Fibroblast of upper back skin (primary cell): ENCODE measurements at regions not wholly inside any gene's neighbourhood (a gene's known extent, or its start where the extent isn't known, plus 50 kb on each side); places are given as distances from the start of the nearest gene placed in this dataset.

Experiments used
- DNase-seq: peaks from one replicate; pipeline ENCODE4 v3.0.0-alpha.2; 2013

- no peak for DNase-seq
Measured at GRCh38 chr1:103344930-103345329, 180.6 kb upstream of the RNPC3 start.

DNA sequence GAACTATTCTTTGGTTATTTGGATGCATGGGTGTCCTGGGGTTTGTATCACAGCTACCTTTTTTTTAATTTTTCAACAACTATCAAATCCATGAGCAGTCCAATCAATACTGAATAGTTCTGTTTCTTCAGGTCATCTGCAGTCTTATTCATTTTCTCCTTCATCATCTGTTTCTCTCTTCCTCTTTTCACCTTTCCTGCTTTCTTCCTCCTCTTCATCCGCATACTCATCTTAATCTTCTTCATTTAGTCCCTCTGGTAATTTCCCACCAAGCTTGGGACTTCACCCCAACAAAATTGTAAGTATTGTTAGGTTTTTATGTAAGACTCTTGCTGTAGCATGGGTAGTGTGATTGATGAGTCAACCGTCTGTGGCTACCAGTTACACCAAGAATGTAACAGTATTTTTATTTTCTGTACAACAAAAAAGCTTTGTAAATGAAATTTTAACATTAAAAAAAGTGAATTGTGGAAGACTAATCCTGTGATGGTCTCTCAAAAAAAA lies 184.1 kb upstream of the RNPC3 start:
- DNase-seq, result peak; percentile 8

DNA sequence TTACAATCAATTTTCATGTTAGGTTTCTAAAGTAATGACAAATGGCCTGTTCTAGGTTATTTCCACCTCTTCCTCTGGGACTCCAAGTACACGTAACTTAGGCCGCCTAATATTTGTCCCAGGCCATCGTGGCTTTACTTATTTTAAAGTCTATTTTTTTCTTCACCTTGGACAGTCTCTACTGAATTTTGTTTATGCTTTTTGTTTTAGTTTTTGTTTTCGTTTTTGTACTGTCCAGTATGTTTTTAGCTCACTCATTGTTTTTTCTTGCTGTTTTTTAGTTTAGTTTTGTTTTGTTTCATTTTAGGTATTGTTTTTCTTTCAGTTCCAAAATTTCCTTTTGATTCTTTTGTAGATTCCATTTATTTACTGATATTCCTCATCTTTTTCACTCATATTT lies 187.7 kb upstream of the RNPC3 start:
- no peak for DNase-seq

DNA sequence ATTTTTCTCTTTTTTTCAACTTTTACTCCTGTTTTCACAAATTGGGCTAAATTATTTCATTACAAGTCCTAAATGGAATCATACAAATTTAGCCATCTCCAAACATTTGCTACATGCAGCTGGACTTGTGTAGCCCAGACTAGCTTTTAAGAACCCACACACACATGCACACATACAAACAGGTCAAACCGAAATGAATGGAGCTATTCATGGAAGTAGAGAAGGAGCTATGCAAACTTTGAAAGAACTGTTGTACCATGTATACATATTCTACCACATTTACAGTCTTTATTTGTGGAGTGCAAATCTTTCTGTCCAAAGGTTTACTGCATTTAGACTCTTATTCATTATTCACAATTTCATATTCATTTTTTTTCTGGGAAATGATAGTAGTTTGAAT lies 189.1 kb upstream of the RNPC3 start:
- no peak for DNase-seq

GRCh38 chr1:103333141-103333540 lies 192.4 kb upstream of the RNPC3 start:
- no peak for DNase-seq

GRCh38 chr1:103327054-103327719 lies 198.3 kb upstream of the RNPC3 start:
- DNase-seq, result no peak

DNA sequence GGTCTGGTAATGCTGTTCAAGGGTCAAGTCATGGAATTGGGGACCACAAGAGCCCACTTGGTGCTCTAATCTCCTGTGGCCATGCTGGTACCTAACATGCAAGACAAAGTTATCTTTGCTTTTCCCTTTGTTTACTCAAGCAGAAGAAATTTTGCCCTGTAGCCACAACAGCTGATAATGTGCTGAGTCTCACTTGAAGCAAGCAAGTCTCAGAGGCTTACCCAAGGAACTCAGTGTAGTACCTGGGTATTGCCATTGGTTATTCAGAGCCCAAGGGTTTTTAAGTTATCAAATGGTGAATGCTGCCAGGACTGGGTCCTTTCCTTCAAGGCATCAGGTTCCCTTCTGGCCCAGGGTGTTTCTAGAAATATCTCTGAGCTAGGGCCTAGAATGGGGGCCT lies 198.9 kb upstream of the RNPC3 start:
- no peak for DNase-seq

DNA sequence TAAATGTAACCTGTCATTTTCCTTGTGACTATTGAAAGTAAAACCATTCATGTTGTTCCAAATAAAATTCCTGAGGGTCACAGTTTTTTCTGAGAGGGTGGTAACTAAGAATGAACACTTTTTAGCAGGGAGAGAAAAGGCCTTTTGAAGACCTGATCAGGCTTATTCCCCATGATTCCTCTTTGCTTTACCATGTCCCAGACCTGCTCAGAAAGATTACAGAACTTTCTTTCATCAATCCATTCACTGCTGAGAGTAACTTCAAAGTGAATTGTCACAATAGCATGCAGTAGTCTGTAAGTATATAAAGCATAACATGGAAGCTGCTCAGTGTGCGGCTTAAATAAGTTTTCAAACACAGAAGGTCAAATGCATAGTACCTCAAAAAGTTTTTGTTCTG lies 201.5 kb upstream of the COL11A1 start:
- DNase-seq, result no peak

- no peak for DNase-seq
Measured at GRCh38 chr1:103307751-103308150, 199.4 kb upstream of the COL11A1 start.

DNA sequence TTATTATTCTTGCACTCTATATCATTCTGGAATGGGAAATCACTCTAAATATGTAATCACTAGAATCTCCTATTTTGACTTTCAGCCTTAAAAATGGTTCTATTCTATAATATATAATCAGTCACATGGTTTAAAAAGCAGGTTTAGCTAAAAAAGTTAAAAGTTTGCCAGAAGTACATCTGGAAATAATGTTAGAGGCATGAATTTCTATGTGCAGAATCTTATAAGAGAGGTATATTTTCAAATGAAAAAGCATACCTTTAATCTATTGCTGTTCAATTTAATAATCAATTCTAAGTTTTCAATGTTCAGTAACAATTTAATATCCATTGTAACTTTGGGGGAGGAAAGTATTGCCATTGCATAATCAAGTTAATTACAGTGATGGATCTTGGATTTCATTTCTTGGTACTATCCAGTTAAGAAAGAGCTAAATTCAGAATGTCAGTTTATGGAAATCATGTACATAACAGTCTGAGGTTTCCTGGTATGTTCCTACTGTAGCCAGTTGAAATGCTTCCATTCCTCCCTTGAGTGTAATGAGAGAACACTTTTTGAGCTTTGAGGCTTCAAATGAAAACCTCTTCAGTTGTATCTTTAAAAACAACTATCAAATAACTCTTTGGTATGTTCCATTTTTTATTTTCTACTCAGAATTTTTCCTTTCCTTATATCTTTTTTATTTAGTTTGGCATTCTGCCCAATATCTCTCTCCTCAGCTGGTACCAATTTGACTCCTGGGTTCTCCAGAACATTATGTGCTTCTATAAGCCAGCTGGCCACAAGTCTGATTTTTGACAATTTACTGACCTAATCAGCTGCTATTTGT lies 175.7 kb upstream of the COL11A1 start:
- DNase-seq, result peak; percentile 80

GRCh38 chr1:103283371-103283770 lies 175.0 kb upstream of the COL11A1 start:
- no peak for DNase-seq

DNA sequence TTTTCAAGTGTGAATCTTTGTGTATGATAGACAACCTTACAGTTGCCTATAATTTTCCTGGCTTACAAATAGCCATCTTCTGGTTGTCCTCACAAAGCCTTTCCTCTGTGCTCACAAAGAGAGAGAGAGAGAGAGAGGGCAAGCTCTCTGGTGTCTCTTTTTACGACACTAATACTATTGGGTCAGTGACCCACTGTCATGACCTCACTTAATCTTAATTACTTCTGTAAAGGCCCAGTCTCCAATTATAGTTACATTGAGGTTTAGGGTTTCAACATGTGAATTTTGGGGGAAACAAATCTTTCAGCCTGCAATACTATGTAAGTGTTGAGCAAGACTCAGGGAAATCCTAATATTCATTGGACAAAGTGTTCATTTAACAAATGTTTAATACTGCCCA lies 167.4 kb upstream of the COL11A1 start:
- DNase-seq, result no peak

DNA sequence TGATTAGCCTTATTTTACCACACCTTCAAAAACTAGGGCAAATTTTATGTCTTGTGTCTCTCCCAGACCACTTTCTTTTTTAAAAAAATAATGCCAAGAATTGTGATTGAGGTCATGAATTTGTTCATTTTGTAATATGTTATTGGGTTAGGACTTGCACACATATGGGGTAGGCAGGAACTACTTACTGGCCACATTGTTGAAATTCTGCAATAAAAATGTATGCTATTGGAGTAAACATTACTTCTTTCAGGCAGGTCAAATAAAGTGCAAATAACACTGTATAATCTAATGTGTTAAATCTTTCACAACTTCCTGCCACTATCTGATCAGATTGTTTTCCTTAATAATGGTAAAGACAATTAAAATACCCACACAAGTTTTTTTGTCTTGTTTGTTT lies 166.6 kb upstream of the COL11A1 start:
- DNase-seq, result peak; percentile 43

DNA sequence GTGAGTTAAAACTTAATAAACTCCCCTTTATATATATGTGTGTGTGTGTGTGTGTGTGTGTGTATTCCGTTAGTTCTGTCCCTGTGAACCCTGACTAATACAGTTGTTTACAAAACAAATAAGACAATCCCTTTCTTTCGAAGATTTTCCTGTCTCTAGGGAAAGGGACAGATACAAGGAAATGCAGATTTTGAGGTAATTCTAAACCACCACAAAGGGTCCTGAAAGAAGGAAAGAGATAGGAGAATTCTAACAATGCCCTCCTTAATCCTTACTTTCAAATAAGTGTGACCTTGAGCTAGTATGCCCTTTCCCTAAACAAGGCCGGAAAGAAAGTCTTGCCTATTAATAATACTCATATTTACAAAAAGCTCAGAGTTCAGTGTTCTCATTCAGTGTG lies 164.8 kb upstream of the COL11A1 start:
- DNase-seq, result no peak

- peak; percentile 97 for DNase-seq
Measured at GRCh38 chr1:103271471-103271870, 163.1 kb upstream of the COL11A1 start.

DNA sequence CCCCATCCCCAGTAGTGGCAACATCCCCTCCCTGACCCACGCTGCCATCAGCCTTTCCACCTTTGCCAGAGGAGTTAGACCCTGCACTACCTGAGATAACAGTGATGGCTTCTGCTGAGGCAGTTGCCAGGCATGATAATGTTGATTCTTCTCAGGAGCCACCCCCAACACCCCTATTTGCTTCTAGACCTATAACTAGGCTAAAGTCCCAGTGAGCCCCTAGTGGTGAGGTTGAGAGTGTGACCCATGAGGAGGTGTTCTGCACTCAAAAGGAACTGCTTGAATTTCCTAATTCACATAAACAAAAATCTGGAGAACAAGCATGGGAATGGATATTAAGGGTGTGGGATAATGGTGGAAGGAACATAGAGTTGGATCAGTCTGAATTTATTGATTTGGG lies 159.6 kb upstream of the COL11A1 start:
- no peak for DNase-seq

DNA sequence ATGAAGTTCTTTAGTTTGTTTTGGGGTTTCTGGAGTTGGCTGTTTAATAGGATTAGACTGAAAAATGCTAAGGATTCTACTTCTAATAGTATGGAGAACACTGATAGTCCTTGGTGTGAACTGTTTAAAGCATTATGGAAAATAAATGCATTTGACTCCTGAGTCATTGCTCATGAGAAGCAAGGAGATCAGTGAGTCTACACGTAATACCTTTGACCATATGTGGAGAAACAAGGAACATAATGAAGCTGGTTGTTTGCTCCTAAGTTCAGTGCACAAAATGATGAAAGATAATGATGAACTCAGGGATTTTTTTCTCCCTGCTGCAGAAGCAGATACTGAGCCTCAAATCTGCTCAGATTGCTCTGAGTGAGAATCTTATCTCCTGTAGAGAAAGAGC lies 158.9 kb upstream of the COL11A1 start:
- peak; percentile 50 for DNase-seq

- peak; percentile 89 for DNase-seq
Measured at GRCh38 chr1:103266036-103266435, 157.7 kb upstream of the COL11A1 start.

DNA sequence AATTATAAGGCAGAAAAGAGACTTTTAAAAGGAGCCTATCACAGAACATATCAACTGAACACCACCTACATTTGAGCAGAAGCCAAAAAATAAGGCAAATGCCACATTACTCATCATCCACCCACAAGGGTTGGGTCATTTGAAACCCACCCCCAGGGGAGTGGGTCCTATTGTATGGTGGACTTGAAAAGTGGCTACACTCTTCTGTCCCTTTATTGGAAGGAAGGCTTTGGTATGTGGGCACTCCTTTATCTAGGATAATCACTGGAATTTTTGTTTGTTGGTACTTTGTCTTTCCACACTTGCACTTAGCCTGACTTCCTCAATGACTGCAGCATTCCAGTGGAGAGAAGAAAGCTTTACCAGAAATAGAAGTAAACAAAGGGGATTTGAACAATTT lies 157.2 kb upstream of the COL11A1 start:
- DNase-seq, result peak; percentile 75

- DNase-seq, result no peak
Measured at GRCh38 chr1:103259982-103260381, 151.7 kb upstream of the COL11A1 start.

GRCh38 chr1:103256490-103256889 lies 148.2 kb upstream of the COL11A1 start:
- peak; percentile 63 for DNase-seq

DNA sequence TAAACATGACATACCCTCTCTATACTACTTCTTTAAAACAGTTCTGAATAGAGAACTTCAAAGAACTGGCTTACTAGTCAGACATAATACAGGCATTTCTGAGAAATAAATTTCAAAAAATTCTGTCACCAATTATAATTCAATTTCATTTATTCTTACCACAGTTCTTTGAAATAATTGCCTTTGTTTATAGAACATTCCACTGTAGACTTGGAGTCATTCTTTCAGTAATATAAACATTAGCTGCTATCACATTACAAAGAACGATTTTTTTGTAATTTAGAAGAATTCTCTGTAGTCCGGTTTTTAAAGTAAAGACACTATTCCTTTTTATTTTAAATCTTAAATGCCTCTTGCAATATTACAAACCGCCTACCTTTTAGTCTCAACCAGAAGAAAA lies 146.4 kb upstream of the COL11A1 start:
- DNase-seq, result no peak

DNA sequence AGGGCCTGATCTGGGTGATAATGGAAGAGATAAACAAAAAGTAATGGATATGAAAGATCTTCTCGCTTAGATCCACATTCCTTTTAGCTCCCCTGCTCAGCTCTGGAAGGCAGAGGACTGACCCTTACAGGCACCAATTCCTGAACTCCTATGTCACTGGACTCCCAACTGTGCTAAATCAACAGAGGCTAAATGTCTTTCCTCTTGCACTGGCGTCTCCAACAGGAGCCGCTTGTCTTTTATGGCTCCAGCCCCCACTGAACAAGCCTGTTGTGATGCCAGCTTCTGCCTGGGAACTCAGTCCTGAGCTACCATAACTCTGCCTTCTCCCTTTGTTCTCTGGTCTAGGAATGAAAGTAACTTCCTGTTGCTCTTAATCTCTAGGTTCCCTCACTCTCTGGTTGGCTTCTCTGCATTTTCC lies 142.1 kb upstream of the COL11A1 start:
- DNase-seq, result peak; percentile 79

DNA sequence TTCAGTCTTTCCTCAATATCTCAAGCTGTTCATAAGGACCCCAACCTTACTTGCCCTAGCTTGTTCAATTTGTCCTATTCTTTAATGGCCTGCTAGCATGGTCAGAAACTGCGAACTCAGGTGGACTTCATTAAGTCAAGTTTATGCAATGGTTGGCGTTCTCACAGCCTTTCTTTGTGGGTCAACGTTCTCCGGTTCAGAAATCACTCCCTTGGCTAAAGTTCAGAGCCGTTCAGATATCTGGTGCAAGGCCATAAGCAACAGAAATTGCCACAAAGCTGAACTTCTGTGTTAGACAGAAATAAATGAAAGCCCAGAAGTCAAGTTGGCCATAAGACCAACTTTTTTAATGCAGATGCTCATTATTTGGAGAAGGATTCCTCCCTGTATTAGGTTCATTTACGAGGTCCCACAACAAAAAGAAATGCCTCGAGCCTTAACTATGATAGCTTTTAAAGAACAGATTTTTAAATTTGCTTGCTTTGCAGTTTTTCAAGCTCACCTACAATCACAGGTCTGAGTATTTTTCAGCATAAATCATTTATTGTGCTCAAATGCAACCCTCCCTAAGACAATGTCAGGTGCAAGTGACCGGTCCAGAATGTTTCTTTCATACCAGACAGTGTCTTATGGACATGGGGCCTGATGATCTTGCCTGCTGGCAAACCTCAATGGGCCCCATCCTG lies 140.2 kb upstream of the COL11A1 start:
- DNase-seq, result no peak
